Mucosa of rectum (tissue), 2 donors: ENCODE measurements at regions not wholly inside any gene's neighbourhood (a gene's known extent, or its start where the extent isn't known, plus 50 kb on each side); places are given as distances from the start of the nearest gene placed in this dataset.

Experiments used
- H3K27ac ChIP-seq, 2 donors: one replicate each; pipeline ENCODE4 v1.7.0; 2013; ENCODE audit warnings: inconsistent platforms in 2 of 2, low read depth in 2 of 2, low read length in 2 of 2
- H3K27me3 ChIP-seq, 2 donors: one replicate each; pipeline ENCODE4 v1.7.0; 2013; ENCODE audit warnings: low read length in 2 of 2; ENCODE audit not compliant: control insufficient read depth in 2 of 2, insufficient read depth in 2 of 2
- H3K36me3 ChIP-seq, 2 donors: one replicate each; pipeline ENCODE4 v1.7.0; 2013; ENCODE audit warnings: low read length in 2 of 2; ENCODE audit not compliant: control insufficient read depth in 2 of 2, insufficient read depth in 2 of 2
- H3K4me1 ChIP-seq, 2 donors: one replicate each; pipeline ENCODE4 v1.7.0; 2013; ENCODE audit warnings: low read length in 2 of 2, mild to moderate bottlenecking in 1 of 2; ENCODE audit not compliant: control insufficient read depth in 2 of 2, insufficient read depth in 2 of 2
- H3K4me3 ChIP-seq, 2 donors: one replicate each; pipeline ENCODE4 v1.7.0; 2013; ENCODE audit warnings: low read length in 2 of 2
- H3K9ac ChIP-seq, 2 donors: one replicate each; pipeline ENCODE4 v1.7.0; 2013; ENCODE audit warnings: low read length in 2 of 2, low read depth in 1 of 2, mild to moderate bottlenecking in 1 of 2
- H3K9me3 ChIP-seq, 2 donors: one replicate each; pipeline ENCODE4 v1.7.0; 2013; ENCODE audit warnings: low read length in 2 of 2; ENCODE audit not compliant: control insufficient read depth in 2 of 2
- donor health status: healthy.
- donor health status: Normal muscosa, but diverticular disease.

DNA sequence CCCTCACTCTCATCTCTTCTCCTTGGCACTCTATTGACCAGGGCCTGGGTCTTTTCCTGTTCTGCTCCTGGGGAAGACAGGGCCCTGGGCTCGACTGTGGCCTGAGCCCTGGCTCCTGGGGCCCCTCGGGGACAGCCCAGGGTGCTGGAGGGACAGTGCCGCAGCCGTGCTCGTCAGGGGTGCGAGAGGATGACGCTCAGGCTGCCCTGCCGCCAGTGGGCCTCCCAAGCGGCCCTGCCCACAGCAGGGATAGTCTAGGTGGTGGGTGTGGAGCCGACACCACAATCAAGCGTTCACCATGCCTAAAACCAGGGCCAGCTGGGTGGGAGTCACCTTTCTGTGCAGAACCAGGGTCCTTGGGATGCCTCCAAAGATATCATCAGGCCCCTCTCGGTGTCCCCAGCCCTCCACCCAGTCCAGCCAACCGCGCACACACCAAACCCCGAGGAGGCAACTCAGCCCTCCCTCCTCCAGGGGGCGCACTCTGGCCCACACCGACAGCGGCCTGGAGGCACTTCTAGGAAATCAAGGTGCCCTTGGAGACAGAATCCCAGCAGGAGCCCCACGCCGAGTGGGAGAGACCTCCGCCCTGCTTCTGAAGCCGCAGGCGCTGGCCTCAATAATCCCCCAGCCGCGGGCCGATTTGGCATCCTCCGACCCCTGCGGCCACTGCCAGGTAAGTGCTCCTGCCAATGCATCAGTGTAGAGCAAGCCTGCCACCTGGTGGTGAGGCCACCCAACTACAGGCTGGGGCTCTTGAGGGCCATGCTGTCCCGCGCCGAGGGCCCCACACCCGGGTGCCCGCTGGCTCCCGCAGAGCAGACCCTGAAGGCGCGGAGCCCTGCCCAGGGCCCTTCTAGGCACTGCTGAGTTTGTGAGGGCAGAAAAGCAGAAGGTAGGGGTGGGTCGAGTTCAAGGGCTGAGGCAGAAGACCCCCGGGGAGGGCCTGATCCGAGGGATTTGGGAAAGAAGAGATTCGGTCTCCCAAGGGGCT lies 496.4 kb downstream of the BUD13 start:
- Histone ChIP-seq H3K9me3 (no peaks in the 10 kb centered on the region), H3K36me3 (no peaks in the 10 kb centered on the region), H3K9ac (no peak overlapping the region), H3K27ac (no peak overlapping the region), H3K27me3 (peaks cover 3% of the 10 kb centered on the region in 2 donors), H3K4me1 (no peaks in the 10 kb centered on the region), H3K4me3 (no peak overlapping the region)

DNA sequence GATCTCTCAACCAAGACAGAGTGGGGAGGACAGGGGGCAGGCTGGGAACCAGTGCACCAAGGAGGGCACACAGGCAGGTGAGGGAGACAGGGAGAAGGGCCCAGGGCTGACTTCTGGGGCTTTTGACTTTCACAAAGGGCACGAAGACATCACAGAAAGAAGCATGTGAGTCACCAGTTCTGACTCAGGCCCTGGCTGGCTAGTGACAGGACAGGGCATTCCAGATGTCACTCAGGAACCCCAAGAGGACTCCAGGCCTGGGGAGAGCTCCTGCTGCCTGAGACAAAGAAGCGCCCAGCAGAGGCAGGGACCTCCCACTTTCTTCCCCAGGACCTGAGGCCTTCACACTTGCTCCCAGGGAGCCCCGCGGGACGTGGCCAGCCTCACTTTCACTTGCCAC lies 497.2 kb downstream of the BUD13 start:
- Histone ChIP-seq H3K36me3 (no peaks in the 10 kb centered on the region), H3K4me1 (no peaks in the 10 kb centered on the region), H3K27ac (no peak overlapping the region), H3K27me3 (peaks cover 3% of the 10 kb centered on the region in 2 donors), H3K4me3 (no peak overlapping the region), H3K9me3 (no peaks in the 10 kb centered on the region), H3K9ac (no peak overlapping the region)

DNA sequence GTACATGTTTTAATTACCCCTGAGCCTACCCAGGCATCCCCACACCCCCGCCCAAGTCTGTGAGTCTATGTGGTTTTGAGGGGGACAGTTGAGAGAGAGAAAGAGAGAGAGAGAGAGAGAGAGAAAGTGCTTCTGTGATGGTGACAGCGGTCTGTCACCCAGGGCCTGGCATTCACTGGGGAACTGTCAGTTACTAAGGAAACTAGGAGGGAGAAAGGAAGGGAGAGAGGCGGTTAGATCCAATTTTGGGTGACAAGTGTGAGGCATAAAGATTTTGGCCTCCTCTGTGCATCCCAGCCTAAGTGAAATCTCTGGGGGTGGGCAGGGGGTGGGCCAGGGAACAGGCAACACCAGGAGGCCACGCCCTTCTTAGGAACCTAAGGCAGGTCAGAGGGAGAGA lies 498.3 kb downstream of the BUD13 start:
- no peaks in the 10 kb centered on the region for H3K9me3 ChIP-seq
- no peaks in the 10 kb centered on the region for H3K36me3 ChIP-seq
- peaks cover 3% of the 10 kb centered on the region in 2 donors for H3K27me3 ChIP-seq

DNA sequence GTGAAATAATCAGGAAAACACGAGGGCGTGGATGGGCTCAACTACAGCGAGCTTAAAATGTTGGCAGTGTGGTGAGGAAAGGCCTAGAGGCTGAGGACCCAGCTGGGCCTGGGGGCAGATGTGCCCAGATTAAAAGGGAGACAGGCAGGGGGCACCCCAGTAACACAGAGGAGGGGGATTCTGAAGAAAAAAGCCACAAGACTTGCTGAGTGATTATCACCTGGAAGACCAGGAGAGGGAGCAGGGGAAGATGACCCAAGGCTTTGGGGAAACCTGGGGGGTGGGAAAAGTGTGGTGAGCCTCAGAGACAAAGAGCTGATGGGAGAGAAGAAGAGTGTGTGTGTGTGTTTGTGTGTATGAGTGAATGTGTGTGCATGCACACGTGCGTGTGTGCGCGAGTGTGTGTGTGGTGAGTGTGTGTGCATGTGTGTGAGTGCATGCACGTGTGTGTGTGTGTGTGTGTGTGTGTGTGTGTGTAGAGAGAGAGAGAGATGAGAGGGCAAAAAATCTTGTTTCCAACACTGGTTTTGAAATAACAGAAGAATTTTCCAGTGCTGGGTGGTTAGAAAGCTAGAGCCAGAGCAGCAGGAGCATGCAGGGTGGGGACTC lies 500.5 kb downstream of the BUD13 start:
- no peak overlapping the region for H3K27ac ChIP-seq
- H3K9me3 ChIP-seq: no peaks in the 10 kb centered on the region
- H3K36me3 ChIP-seq: no peaks in the 10 kb centered on the region
- no peaks in the 10 kb centered on the region for H3K4me1 ChIP-seq
- H3K4me3 ChIP-seq: no peak overlapping the region
- peaks cover 3% of the 10 kb centered on the region in 2 donors for H3K27me3 ChIP-seq
- no peak overlapping the region for H3K9ac ChIP-seq

More for the DNA sequence above, 498.3 kb downstream of the BUD13 start:
- Histone ChIP-seq H3K27ac (no peak overlapping the region), H3K4me3 (no peak overlapping the region), H3K9ac (no peak overlapping the region), H3K4me1 (no peaks in the 10 kb centered on the region)

DNA sequence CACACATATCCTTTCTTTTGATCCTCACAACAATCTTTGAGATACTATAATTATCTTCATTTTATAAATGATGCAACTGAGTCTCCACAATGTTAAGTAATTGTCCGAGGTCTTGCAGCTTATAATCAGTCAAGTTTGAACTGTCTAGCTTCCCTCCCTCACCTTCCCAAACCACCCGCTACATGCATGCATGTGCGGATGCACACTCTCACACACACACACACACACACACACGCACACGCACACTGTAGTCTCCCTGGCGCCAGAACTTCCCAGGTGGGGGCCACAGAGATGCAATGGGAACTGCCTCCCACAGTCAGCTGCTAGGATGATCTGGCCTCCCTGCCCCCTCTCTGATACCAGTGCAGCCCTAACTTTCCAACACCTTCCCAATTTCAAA lies 501.3 kb downstream of the BUD13 start:
- no peak overlapping the region for H3K9ac ChIP-seq
- no peaks in the 10 kb centered on the region for H3K36me3 ChIP-seq
- H3K9me3 ChIP-seq: no peaks in the 10 kb centered on the region
- peaks cover 3% of the 10 kb centered on the region in 2 donors for H3K27me3 ChIP-seq
- no peaks in the 10 kb centered on the region for H3K4me1 ChIP-seq
- H3K4me3 ChIP-seq: no peak overlapping the region
- H3K27ac ChIP-seq: no peak overlapping the region

DNA sequence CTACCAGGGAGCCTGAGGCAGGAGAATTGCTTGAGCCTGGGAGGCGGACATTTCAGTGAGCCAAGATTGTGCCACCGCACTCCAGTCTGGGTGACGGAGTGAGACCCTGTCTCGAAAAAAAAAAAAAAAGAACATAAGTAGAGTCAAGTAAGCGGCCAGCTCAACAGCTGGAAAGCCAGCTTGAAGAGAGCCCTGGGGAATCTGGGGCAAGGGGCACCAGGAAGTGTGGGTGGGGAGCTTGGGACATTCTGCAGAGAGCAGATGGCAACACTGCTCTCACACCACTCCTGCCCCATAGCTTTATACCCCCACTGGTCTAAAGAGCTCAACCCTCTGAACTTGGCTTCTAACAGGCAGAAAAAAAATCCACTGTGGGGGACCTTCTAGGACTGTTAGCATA lies 505.6 kb downstream of the BUD13 start:
- no peaks in the 10 kb centered on the region for H3K36me3 ChIP-seq
- H3K4me3 ChIP-seq: no peak overlapping the region
- H3K9me3 ChIP-seq: no peaks in the 10 kb centered on the region
- no peaks in the 10 kb centered on the region for H3K4me1 ChIP-seq
- peaks cover 0 to 2% of the 10 kb centered on the region in 2 donors for H3K27me3 ChIP-seq
- no peak overlapping the region for H3K27ac ChIP-seq
- no peak overlapping the region for H3K9ac ChIP-seq

DNA sequence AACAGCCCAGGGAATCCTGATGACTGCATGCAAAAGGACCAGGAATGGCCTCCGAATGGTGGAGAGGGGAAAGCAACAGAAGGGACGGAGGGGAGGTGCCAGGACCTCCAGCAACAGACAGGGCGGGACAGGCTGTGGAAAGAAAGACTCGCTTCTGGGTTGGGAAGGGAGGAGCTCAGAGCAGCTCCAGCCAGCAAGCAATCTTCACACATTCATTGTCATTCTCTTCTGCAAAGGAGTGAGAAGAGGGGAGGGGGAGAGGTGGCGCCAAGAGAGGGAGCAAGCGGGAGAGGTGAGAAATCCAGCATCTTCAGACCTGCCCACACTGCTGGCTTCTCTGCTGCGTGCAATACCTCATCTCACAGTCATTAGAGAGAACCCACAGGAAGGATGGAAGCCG lies 509.0 kb downstream of the BUD13 start:
- Histone ChIP-seq H3K27ac (no peak overlapping the region), H3K4me1 (no peaks in the 10 kb centered on the region), H3K9me3 (no peaks in the 10 kb centered on the region), H3K27me3 (peaks cover 0 to 5% of the 10 kb centered on the region in 2 donors), H3K4me3 (no peak overlapping the region), H3K36me3 (no peaks in the 10 kb centered on the region), H3K9ac (no peak overlapping the region)

DNA sequence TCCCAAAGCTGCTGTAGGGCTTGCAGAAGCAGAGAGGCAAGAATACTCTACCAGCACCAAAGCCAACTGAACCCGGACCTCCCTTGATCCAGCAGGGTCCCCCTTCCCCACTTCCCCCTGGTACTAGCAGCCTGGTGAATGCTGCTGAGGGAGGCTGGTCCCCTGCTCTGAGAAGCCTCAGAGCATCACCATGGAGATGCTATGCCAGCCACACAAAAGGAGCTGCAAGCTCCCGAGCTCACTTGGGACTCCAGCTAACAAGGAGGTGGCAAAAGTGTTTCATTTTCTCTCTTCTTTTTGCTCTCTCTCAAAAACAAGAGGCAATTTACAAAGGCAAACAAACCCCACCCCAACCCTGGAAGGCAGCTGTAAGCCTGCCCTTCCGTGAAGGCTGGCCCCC lies 509.8 kb downstream of the BUD13 start:
- Histone ChIP-seq H3K4me1 (no peaks in the 10 kb centered on the region), H3K27me3 (peaks cover 0 to 5% of the 10 kb centered on the region in 2 donors)

DNA sequence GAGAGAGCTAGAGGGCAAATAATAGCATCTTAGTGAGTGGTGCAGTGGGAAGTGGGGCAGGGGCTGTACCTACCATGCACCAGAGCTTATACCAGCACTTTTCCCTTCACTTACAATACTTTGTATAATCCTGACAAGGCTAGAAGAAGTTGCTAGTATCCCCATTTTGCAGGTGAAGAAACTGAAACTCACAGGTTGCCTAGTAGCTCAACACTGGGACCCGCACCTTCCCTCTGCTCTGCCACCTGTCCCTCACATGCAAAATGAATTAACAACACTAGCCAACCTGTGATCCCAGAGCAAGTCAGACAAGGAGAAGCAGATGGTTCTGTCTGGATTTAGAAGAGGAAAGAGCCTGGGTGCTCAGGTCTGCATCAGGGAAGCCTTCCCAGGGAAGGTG lies 510.4 kb downstream of the BUD13 start:
- H3K9ac ChIP-seq: no peak overlapping the region
- no peak overlapping the region for H3K27ac ChIP-seq
- H3K27me3 ChIP-seq: peaks cover 0 to 5% of the 10 kb centered on the region in 2 donors
- H3K36me3 ChIP-seq: no peaks in the 10 kb centered on the region
- H3K4me1 ChIP-seq: no peaks in the 10 kb centered on the region
- H3K4me3 ChIP-seq: no peak overlapping the region
- H3K9me3 ChIP-seq: no peaks in the 10 kb centered on the region

More for the DNA sequence above, 509.8 kb downstream of the BUD13 start:
- Histone ChIP-seq H3K36me3 (no peaks in the 10 kb centered on the region), H3K9ac (no peak overlapping the region), H3K4me3 (no peak overlapping the region), H3K27ac (no peak overlapping the region), H3K9me3 (no peaks in the 10 kb centered on the region)

DNA sequence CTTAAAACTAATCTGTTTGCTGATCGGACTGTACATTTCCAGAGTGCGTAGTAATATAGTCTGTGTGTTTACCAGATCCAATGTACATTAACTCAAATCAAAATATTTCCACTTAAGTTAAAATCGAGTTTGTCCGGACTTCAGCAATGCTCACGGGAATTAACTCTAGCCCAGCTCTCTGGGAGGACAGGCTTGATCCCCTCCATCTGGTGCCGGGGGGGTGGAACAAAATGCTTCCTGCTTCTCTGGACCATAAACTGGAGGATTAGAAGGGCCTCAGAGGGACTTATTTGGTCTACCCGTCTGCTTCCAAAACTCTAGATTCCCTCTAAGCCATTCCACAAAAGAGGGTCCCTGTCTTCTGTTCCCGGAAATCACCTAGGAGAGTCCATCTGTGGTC lies 511.2 kb downstream of the BUD13 start:
- no peaks in the 10 kb centered on the region for H3K36me3 ChIP-seq
- H3K4me3 ChIP-seq: no peak overlapping the region
- no peaks in the 10 kb centered on the region for H3K4me1 ChIP-seq
- H3K9ac ChIP-seq: no peak overlapping the region
- no peaks in the 10 kb centered on the region for H3K9me3 ChIP-seq
- H3K27me3 ChIP-seq: peaks cover 0 to 5% of the 10 kb centered on the region in 2 donors
- no peak overlapping the region for H3K27ac ChIP-seq
